ENCODE measurements at regions not wholly inside any gene's neighbourhood (a gene's known extent, or its start where the extent isn't known, plus 50 kb on each side); places are given as distances from the start of the nearest gene placed in this dataset.
A peak's percentile ranks its signal among the peaks of the same experiment; 100 is the strongest.

DNA sequence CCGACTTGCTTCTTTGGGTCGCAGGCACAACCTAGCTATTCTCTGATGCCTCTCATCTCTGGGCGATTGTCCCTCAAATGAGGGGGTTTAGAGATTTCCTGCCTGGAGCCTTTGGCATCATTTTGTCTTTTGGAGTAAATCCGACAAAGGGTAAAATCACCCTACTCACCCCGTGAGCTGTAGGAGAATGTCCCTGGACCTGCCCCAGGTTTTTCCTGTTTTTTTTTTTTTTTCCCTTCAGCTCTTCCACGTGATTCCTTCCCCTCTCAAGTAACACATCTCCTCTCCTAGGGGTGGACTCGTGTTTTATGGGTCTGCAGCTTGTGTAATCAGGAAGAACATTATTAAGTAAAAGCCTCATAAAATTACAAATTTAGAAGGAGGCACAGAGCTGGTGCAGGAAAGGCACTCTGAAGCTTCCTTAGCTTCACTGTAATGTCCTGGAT is 128.4 kb upstream of the ZNF746 start (continued):
- no peak for TF ChIP-seq HMGXB3 (CRISPR knock-in tag; IDR thresholded peaks at IDR 0.05; ENCODE audit: borderline replicate concordance)

DNA sequence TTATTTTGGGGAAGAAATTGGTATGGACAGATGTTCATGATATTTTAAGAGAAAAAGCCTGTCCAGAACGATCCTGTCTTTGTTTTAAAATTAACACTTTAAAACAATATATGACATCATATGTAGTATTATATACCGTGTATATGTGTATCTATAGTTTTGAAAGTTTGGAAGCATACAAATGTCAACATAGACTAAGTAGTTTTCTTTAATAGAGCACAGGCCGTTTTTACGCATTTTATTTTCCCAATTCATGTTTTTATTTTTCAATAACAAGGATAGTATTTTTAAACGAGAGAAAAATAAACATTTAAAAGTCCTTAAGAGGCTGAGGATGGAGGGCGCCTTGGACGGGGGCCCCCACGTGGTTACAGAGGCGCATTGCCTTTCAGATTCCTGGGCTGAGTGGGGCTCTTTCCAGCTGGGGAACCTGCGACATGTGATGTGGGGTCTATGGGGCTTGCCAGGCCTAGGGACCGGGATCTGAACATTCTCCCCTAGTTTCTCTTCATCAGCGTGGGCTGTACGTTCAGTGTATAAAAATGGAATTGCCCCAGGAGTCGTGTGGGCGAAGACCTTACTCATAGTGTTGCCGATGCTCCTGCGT is 127.8 kb upstream of the ZNF746 start:
- H4K20me1 ChIP-seq (ENCODE audit: insufficient read depth, low read length), result peaks cover 16% of the 10 kb centered on the region
- intact Hi-C loops (cut with micrococcal nuclease; ENCODE audit: unreplicated experiment), result loop anchor here (1.0 to 10.0 kb wide), 2 partner anchors 69 to 127 kb away; no protein-coding TSS in a partner anchor
- H3K27me3 ChIP-seq (ENCODE audit: control insufficient read depth in 1 of 2, insufficient read depth in 2 of 2, low read length in 2 of 2), result peaks cover 0 to 7% of the 10 kb centered on the region in 2 experiments; a peak in 2 of 5 replicates
- H3K36me3 ChIP-seq (replicated peaks in 1 of 2; ENCODE audit: control insufficient read depth in 1 of 2, insufficient read depth in 2 of 2, low read length in 2 of 2), result peaks cover 5 to 11% of the 10 kb centered on the region in 2 experiments
- in situ Hi-C loops (cut with HindIII; ENCODE audit: extremely low pct_ligation_motif_present, low pct_unique_long_range_greater_than_20kb), result no loop called here
- H3K9ac ChIP-seq (ENCODE audit: insufficient read depth, low read depth, low read length), result peak overlapping the region; percentile 71; the same call in 1 of the 2 replicates
- WGBS (ENCODE audit: low lambda C conversion rate), result 6% methylated on average over 10 of the region's 17 CpGs
- H3K79me2 ChIP-seq (ENCODE audit: insufficient read depth, low read length), result peaks cover 23% of the 10 kb centered on the region
- POLR2A ChIA-PET, result interaction anchor here (0.6 to 3.2 kb wide), 8 partner anchors 10 to 1602 kb away, joined by 3 to 24 read pairs (median 4); partner anchors contain the start of gene ABCF2
- H3K9me3 ChIP-seq (ENCODE audit: low read length), result no peaks in the 10 kb centered on the region
- H2AFZ ChIP-seq (ENCODE audit: low read length), result no peak overlapping the region
- peak overlapping the region; percentile 81 to 90 (median 86) for H3K4me3 ChIP-seq (replicated peaks in 1 of 3; ENCODE audit: insufficient read depth in 1 of 3, low read depth in 2 of 3, low read length in 3 of 3)
- no TSS peak for BruUV-seq (replicated peaks)
- CTCF ChIA-PET (ENCODE audit: low intra/inter-chr PET ratio, low total read pairs), result no interaction called here
- peak; percentile 40 for DNase-seq (ENCODE audit: low spot score)
- peak overlapping the region; percentile 57 for H3K27ac ChIP-seq (ENCODE audit: extremely low read length, insufficient read depth, low read length)
- ATAC-seq, result peak; percentile 47
- peaks cover 14% of the 10 kb centered on the region for H3K4me1 ChIP-seq (ENCODE audit: insufficient read depth, low read length)
- peak; percentile 62 for FAIRE-seq
- H3K4me2 ChIP-seq (ENCODE audit: low read depth, low read length), result peak overlapping the region; percentile 89
- TF ChIP-seq ZNF570 (CRISPR knock-in tag; IDR thresholded peaks at IDR 0.05; ENCODE audit: borderline replicate concordance) (no peak), CBX1 (IDR thresholded peaks at IDR 0.05; ENCODE audit: low read depth) (no peak), ARID5B (CRISPR knock-in tag; IDR thresholded peaks at IDR 0.05) (no peak), USF2 (IDR thresholded peaks at IDR 0.05; ENCODE audit: low read depth, low read length) (no peak), USF2 (CRISPR knock-in tag; IDR thresholded peaks at IDR 0.05; ENCODE audit: borderline replicate concordance) (peak; percentile 53; the same call in 1 of the 2 replicates), NKX3-1 (CRISPR knock-in tag; IDR thresholded peaks at IDR 0.05) (no peak)
- TF ChIP-seq, protein P1, sequence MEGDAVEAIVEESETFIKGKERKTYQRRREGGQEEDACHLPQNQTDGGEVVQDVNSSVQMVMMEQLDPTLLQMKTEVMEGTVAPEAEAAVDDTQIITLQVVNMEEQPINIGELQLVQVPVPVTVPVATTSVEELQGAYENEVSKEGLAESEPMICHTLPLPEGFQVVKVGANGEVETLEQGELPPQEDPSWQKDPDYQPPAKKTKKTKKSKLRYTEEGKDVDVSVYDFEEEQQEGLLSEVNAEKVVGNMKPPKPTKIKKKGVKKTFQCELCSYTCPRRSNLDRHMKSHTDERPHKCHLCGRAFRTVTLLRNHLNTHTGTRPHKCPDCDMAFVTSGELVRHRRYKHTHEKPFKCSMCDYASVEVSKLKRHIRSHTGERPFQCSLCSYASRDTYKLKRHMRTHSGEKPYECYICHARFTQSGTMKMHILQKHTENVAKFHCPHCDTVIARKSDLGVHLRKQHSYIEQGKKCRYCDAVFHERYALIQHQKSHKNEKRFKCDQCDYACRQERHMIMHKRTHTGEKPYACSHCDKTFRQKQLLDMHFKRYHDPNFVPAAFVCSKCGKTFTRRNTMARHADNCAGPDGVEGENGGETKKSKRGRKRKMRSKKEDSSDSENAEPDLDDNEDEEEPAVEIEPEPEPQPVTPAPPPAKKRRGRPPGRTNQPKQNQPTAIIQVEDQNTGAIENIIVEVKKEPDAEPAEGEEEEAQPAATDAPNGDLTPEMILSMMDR (CRISPR knock-in tag; IDR thresholded peaks at IDR 0.05), result peak; percentile 73

All from HepG2 (cell line).